BLaER1 treated with 17β-estradiol and CSF1 and Interleukin-3, amounts not matched to agents 10 nM and 100 nM (cell line): ENCODE measurements at regions not wholly inside any gene's neighbourhood (a gene's known extent, or its start where the extent isn't known, plus 50 kb on each side); places are given as distances from the start of the nearest gene placed in this dataset.

Experiments
- H3K27ac ChIP-seq, 11 experiments: shearing (Covaris generic); formaldehyde crosslinking; 2 replicates each; pipeline ENCODE4 v1.8.1; 2022
- H3K27me3 ChIP-seq, 11 experiments: shearing (Covaris generic); formaldehyde crosslinking; 2 replicates each; pipeline ENCODE4 v1.8.1; 2022
- H3K36me3 ChIP-seq, 11 experiments: shearing (Covaris generic); formaldehyde crosslinking; 2 replicates each; pipeline ENCODE4 v1.8.1; 2022
- H3K4me1 ChIP-seq, 10 experiments: shearing (Covaris generic); formaldehyde crosslinking; 2 replicates each; pipeline ENCODE4 v1.8.1; 2022
- H3K4me2 ChIP-seq, 11 experiments: shearing (Covaris generic); formaldehyde crosslinking; 2 replicates each; pipeline ENCODE4 v1.8.1; 2022
- H3K4me3 ChIP-seq, 10 experiments: shearing (Covaris generic); formaldehyde crosslinking; 2 replicates each; pipeline ENCODE4 v1.8.1; 2022
- H3K9ac ChIP-seq, 11 experiments: shearing (Covaris generic); formaldehyde crosslinking; 2 replicates each; pipeline ENCODE4 v1.8.1; 2022
- H3K9me3 ChIP-seq, 11 experiments: shearing (Covaris generic); formaldehyde crosslinking; replicated peaks in 1 of 11; 2 replicates each; pipeline ENCODE4 v1.8.1; 2022
- H4K20me1 ChIP-seq, 11 experiments: shearing (Covaris generic); formaldehyde crosslinking; 2 replicates each; pipeline ENCODE4 v1.8.1; 2022
- Cebpa-rat ChIP-seq, 11 experiments: shearing (Covaris generic); IDR thresholded peaks; 2 replicates each; pipeline ENCODE4 v1.8.1; 2022

DNA sequence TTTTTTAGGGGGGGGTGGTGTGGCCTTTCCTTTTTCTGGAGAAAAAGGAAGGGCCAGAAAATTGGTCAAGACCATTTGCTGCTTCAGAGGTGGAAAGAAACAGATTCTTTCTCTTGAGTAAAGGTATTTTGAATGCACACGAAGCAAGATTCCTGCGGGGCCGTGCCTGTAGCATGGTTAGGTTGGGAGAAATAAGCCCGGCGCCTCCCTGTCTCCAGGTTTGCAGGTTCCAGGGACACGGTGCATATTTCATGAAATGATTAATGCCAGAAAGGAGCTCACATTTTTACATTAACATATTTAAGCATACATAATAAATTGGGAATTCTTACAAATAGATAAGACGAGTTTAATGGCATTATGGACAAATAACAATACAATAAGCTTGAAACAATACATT is 409.5 kb upstream of the IRX1 start:
- H3K4me2 ChIP-seq = no peak overlapping the region
- TF ChIP-seq Cebpa-rat (IDR thresholded peaks at IDR 0.05) = no peak
- H3K9ac ChIP-seq = no peak overlapping the region
- H3K36me3 ChIP-seq = no peaks in the 10 kb centered on the region
- H4K20me1 ChIP-seq = no peaks in the 10 kb centered on the region; a peak in 1 of 22 replicates
- H3K4me1 ChIP-seq = no peaks in the 10 kb centered on the region
- H3K4me3 ChIP-seq = no peak overlapping the region
- H3K27me3 ChIP-seq = no peaks in the 10 kb centered on the region
- H3K9me3 ChIP-seq = 0 out of 22 replicates have a peak, but pooled peaks cover 0 to 5% (median 0%) of the 10 kb centered on the region in 11 experiments
- no peak overlapping the region for H3K27ac ChIP-seq

DNA sequence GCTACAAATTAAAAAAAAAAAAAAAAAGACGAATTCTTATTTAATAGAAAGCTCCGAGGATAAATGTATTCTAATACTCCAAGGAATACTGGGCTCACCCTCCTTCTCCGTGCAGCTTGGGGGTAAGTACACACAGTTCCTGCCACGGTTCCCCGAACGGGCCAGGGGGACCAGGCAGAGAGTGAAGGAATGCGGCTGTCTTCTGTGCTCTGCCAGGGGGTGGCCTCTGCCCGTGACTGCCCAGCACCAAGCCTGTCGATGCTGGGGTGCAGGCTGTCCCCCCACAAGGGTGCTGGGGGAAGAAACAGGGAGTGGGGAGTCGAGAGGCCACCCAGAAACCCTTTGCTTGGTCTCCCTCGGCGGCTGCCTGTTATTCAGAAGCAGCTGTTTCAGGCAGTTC is 410.1 kb upstream of the IRX1 start:
- no peaks in the 10 kb centered on the region for H3K36me3 ChIP-seq
- H3K27ac ChIP-seq = no peak overlapping the region
- no peaks in the 10 kb centered on the region for H3K4me1 ChIP-seq
- 0 out of 22 replicates have a peak, but pooled peaks cover 0 to 6% (median 0%) of the 10 kb centered on the region in 11 experiments for H3K9me3 ChIP-seq
- TF ChIP-seq Cebpa-rat (IDR thresholded peaks at IDR 0.05) = no peak
- no peaks in the 10 kb centered on the region; a peak in 1 of 22 replicates for H4K20me1 ChIP-seq
- no peak overlapping the region for H3K4me2 ChIP-seq
- H3K4me3 ChIP-seq = no peak overlapping the region
- no peak overlapping the region for H3K9ac ChIP-seq
- H3K27me3 ChIP-seq = no peaks in the 10 kb centered on the region

- Histone ChIP-seq H3K4me2 (no peak overlapping the region), H3K9me3 (peaks cover 0 to 12% (median 1%) of the 10 kb centered on the region in 11 experiments; a peak in 9 of 22 replicates), H3K4me3 (no peak overlapping the region), H3K4me1 (peaks cover 0 to 3% (median 0%) of the 10 kb centered on the region in 10 experiments; a peak in 1 of 20 replicates), H3K27ac (no peak overlapping the region), H3K27me3 (no peaks in the 10 kb centered on the region), H4K20me1 (no peaks in the 10 kb centered on the region; a peak in 1 of 22 replicates), H3K36me3 (no peaks in the 10 kb centered on the region), H3K9ac (no peak overlapping the region)
- no peak for TF ChIP-seq Cebpa-rat (IDR thresholded peaks at IDR 0.05)
Measured at GRCh38 chr5:3182133-3182876, 413.3 kb upstream of the IRX1 start.

DNA sequence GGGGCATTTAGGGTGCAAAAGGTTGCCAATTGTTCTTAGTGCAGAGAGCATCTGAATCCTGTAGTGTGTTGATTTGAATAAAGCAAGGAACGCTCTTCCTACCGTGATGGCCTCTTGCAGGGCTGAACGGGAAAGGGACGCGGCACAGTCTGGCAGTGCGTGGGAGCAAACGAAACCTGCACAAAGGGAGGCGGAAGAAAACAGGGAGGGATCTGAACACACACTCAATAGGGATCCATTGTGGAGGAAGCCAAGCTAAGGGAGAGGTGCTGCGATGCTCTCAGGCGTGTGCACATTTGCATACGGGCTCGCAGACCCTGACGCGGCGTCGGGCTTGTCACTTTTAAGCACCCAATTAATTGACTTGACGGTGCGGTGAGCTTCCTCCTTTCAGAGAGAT is 414.0 kb upstream of the IRX1 start:
- no peak overlapping the region for H3K9ac ChIP-seq
- no peak overlapping the region for H3K27ac ChIP-seq
- H3K9me3 ChIP-seq = peaks cover 0 to 13% (median 3%) of the 10 kb centered on the region in 11 experiments; a peak in 9 of 22 replicates
- H4K20me1 ChIP-seq = no peaks in the 10 kb centered on the region; a peak in 1 of 22 replicates
- H3K4me3 ChIP-seq = no peak overlapping the region
- H3K36me3 ChIP-seq = no peaks in the 10 kb centered on the region
- peaks cover 0 to 3% (median 0%) of the 10 kb centered on the region in 10 experiments; a peak in 1 of 20 replicates for H3K4me1 ChIP-seq
- TF ChIP-seq Cebpa-rat (IDR thresholded peaks at IDR 0.05) = no peak
- H3K4me2 ChIP-seq = no peak overlapping the region
- H3K27me3 ChIP-seq = no peaks in the 10 kb centered on the region

GRCh38 chr5:3180636-3181035 is 415.0 kb upstream of the IRX1 start:
- Histone ChIP-seq H3K4me3 (no peak overlapping the region), H3K27ac (no peak overlapping the region), H4K20me1 (no peaks in the 10 kb centered on the region; a peak in 1 of 22 replicates), H3K27me3 (no peaks in the 10 kb centered on the region), H3K9ac (no peak overlapping the region), H3K4me2 (no peak overlapping the region), H3K9me3 (peaks cover 0 to 13% (median 3%) of the 10 kb centered on the region in 11 experiments; a peak in 9 of 22 replicates), H3K4me1 (peaks cover 0 to 3% (median 0%) of the 10 kb centered on the region in 10 experiments; a peak in 1 of 20 replicates), H3K36me3 (no peaks in the 10 kb centered on the region)
- TF ChIP-seq Cebpa-rat (IDR thresholded peaks at IDR 0.05) = no peak

- Histone ChIP-seq H3K36me3 (no peaks in the 10 kb centered on the region), H3K9me3 (peaks cover 0 to 13% (median 3%) of the 10 kb centered on the region in 11 experiments; a peak in 9 of 22 replicates), H3K9ac (no peak overlapping the region), H3K4me3 (no peak overlapping the region), H3K27ac (no peak overlapping the region), H3K4me2 (no peak overlapping the region; a peak in 1 of 22 replicates), H4K20me1 (no peaks in the 10 kb centered on the region), H3K4me1 (peaks cover 0 to 3% (median 0%) of the 10 kb centered on the region in 10 experiments; a peak in 1 of 20 replicates), H3K27me3 (no peaks in the 10 kb centered on the region)
- TF ChIP-seq Cebpa-rat (IDR thresholded peaks at IDR 0.05) = no peak
Measured at GRCh38 chr5:3179220-3179619, 416.4 kb upstream of the IRX1 start.

DNA sequence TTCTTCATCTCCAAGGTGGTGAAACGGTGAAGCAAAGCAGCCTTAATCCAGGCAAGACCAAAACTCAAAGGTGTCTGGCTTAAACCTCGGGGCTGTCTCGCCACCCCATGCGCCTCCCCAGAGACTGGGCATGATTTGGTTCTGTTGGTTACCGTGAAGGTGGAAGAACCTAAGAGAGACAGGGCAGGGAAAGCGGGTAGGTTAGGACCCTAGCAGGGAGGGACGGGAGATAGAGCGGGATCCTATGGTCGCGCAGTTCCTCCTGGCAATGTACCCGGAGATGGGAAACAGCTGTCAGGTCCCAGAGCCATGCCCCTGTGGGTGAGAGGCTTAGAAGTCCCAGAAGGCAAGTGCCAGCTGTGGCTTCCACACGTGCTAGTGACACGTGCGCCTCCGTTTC is 418.3 kb upstream of the IRX1 start:
- H3K4me3 ChIP-seq = no peak overlapping the region
- H3K36me3 ChIP-seq = no peaks in the 10 kb centered on the region
- H3K4me1 ChIP-seq = peaks cover 0 to 3% (median 0%) of the 10 kb centered on the region in 10 experiments; a peak in 1 of 20 replicates
- no peak overlapping the region for H3K27ac ChIP-seq
- H3K4me2 ChIP-seq = no peak overlapping the region
- H4K20me1 ChIP-seq = no peaks in the 10 kb centered on the region
- no peak for TF ChIP-seq Cebpa-rat (IDR thresholded peaks at IDR 0.05)
- H3K9me3 ChIP-seq = peaks cover 0 to 13% (median 3%) of the 10 kb centered on the region in 11 experiments; a peak in 9 of 22 replicates
- H3K27me3 ChIP-seq = no peaks in the 10 kb centered on the region
- H3K9ac ChIP-seq = no peak overlapping the region

DNA sequence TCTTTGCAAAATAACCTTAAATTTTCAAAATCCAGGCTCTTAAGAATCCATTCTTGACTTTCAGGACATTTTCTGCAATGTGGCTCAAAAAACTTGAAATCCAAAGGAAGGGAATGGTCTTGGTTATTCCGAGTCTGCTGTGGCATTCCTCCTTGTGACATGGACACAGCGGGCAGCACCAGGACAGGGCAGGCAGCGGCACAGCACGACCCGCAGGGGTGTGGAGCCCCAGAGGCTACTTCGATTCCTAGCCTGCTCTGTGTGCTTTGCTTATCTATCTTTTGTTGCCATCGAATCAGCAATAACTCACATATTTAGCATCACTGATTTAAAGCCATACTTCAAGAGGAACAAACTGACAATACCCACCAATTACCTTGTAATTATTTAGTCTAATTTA is 420.2 kb upstream of the IRX1 start:
- no peak for TF ChIP-seq Cebpa-rat (IDR thresholded peaks at IDR 0.05)
- H3K27me3 ChIP-seq = no peaks in the 10 kb centered on the region
- no peak overlapping the region for H3K4me2 ChIP-seq
- H3K9me3 ChIP-seq = peaks cover 0 to 10% (median 4%) of the 10 kb centered on the region in 11 experiments; a peak in 13 of 22 replicates
- H3K9ac ChIP-seq = no peak overlapping the region
- H3K27ac ChIP-seq = no peak overlapping the region
- no peaks in the 10 kb centered on the region for H4K20me1 ChIP-seq
- no peak overlapping the region for H3K4me3 ChIP-seq
- H3K36me3 ChIP-seq = no peaks in the 10 kb centered on the region
- H3K4me1 ChIP-seq = peaks cover 0 to 3% (median 0%) of the 10 kb centered on the region in 10 experiments; a peak in 1 of 20 replicates

- no peak for TF ChIP-seq Cebpa-rat (IDR thresholded peaks at IDR 0.05)
Measured at GRCh38 chr5:3167473-3167872, 416.0 kb upstream of the IRX2 start.

More at GRCh38 chr5:3167473-3167872, 416.0 kb upstream of the IRX2 start:
- Histone ChIP-seq H3K4me3 (no peak overlapping the region), H3K4me1 (no peaks in the 10 kb centered on the region), H3K36me3 (0 out of 22 replicates have a peak, but pooled peaks cover 0 to 4% (median 0%) of the 10 kb centered on the region in 11 experiments), H3K27me3 (no peaks in the 10 kb centered on the region), H3K9ac (no peak overlapping the region), H4K20me1 (no peaks in the 10 kb centered on the region), H3K27ac (no peak overlapping the region), H3K9me3 (peaks cover 38 to 52% (median 43%) of the 10 kb centered on the region in 11 experiments), H3K4me2 (no peak overlapping the region)
